HG02759 (cell line): ENCODE measurements at regions not wholly inside any gene's neighbourhood (a gene's known extent, or its start where the extent isn't known, plus 50 kb on each side); places are given as distances from the start of the nearest gene placed in this dataset.

ENCODE experiments used
- ATAC-seq: cut with Tn5 transposase; IDR thresholded peaks from one replicate; pipeline ENCODE4 v1.9.1; 2021; ENCODE audit warnings: mild to moderate bottlenecking, moderate library complexity; ENCODE audit not compliant: unreplicated experiment

- ATAC-seq = no peak
These were observed 84.0 kb upstream of the APC start for GRCh38 chr5:112653638-112654205.

- no peak for ATAC-seq
These were observed 82.2 kb upstream of the APC start for GRCh38 chr5:112655513-112655912.

GRCh38 chr5:112656451-112656850 is 81.2 kb upstream of the APC start:
- ATAC-seq = no peak

GRCh38 chr5:112657804-112658203 is 79.9 kb upstream of the APC start:
- no peak for ATAC-seq

- ATAC-seq = no peak
These were observed 77.3 kb upstream of the APC start for GRCh38 chr5:112660359-112660758.

- no peak for ATAC-seq
These were observed 74.5 kb upstream of the APC start for GRCh38 chr5:112663146-112663545.

- ATAC-seq = no peak
These were observed 69.7 kb upstream of the APC start for GRCh38 chr5:112668016-112668415.

GRCh38 chr5:112668911-112669310 is 68.8 kb upstream of the APC start:
- ATAC-seq = no peak

- no peak for ATAC-seq
These were observed 68.2 kb upstream of the APC start for GRCh38 chr5:112669328-112669963.

- ATAC-seq = no peak
These were observed 66.0 kb upstream of the APC start for GRCh38 chr5:112671687-112672086.

GRCh38 chr5:112681481-112681908 is 56.2 kb upstream of the APC start:
- ATAC-seq = no peak

- ATAC-seq = no peak
These were observed 55.0 kb upstream of the APC start for GRCh38 chr5:112682621-112683061.

GRCh38 chr5:112684121-112684520 is 53.6 kb upstream of the APC start:
- ATAC-seq = peak; percentile 45

GRCh38 chr5:112684737-112685136 is 52.9 kb upstream of the APC start:
- ATAC-seq = peak; percentile 34

GRCh38 chr5:112685386-112685785 is 52.3 kb upstream of the APC start:
- ATAC-seq = no peak

GRCh38 chr5:112685931-112686330 is 51.8 kb upstream of the APC start:
- no peak for ATAC-seq

GRCh38 chr5:112686675-112687074 is 51.0 kb upstream of the APC start:
- no peak for ATAC-seq

- ATAC-seq = no peak
These were observed 50.4 kb upstream of the APC start for GRCh38 chr5:112687306-112687705.
